LNCAP (cell line): ENCODE measurements at regions not wholly inside any gene's neighbourhood (a gene's known extent, or its start where the extent isn't known, plus 50 kb on each side); places are given as distances from the start of the nearest gene placed in this dataset.

ENCODE experiments used
- CTCF ChIP-seq: fragments of 450-650 bp; IDR thresholded peaks from 2 replicates; pipeline ENCODE4 v1.5.1; 2017; ENCODE audit warnings: mild to moderate bottlenecking

DNA sequence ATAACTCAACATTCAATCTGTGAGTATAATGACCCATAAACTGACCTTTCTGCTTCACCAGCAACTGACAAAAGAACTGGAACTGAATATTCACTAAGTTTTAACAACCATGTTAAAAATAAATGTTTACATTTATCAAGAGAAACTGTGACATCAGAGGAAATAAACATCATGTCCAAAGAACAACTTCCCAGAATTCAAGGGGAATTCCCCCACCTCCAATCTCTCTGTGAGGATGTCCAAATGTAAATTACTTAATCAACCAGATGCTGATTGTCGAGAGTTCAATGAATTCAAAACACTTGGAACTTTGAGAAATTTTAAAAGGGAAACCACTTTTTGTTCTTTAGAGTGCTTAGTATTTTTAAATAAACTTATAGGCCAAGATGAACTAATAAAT is 365.6 kb upstream of the ADGRL2 start:
- TF ChIP-seq CTCF, result no peak

GRCh38 chr1:81433676-81434075 is 367.1 kb upstream of the ADGRL2 start:
- TF ChIP-seq CTCF, result no peak

GRCh38 chr1:81432654-81433109 is 368.1 kb upstream of the ADGRL2 start:
- TF ChIP-seq CTCF, result no peak

- no peak for TF ChIP-seq CTCF
These were observed 368.7 kb upstream of the ADGRL2 start for GRCh38 chr1:81432059-81432458.

GRCh38 chr1:81431624-81432000 is 369.1 kb upstream of the ADGRL2 start:
- no peak for TF ChIP-seq CTCF

- no peak for TF ChIP-seq CTCF
These were observed 369.6 kb upstream of the ADGRL2 start for GRCh38 chr1:81430955-81431623.

GRCh38 chr1:81430236-81430938 is 370.3 kb upstream of the ADGRL2 start:
- no peak for TF ChIP-seq CTCF
